ENCODE measurements at regions not wholly inside any gene's neighbourhood (a gene's known extent, or its start where the extent isn't known, plus 50 kb on each side); places are given as distances from the start of the nearest gene placed in this dataset.
"Not testable (repeated sequence)": the region's sequence is repeated elsewhere in the genome, so short reads cannot be mapped to it uniquely, and the experiment has no call there.

DNA sequence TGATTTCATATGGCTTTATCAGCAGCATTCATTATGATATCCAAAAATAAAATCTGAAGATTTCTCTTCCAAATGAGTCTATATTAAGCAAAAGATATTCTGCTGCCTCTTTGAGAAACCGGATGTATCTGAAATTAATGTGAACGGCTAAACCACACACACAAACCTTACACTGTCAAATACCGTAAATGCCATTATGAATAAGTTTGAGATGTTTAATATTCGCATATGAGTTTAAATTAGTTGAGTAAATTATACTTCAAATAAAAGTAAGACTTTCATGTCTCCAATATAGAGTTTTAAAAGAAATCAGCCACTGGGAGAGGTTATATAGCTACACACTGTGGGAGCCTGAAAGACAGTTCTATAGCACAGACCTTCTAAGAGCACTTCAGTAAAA lies 566.6 kb upstream of the CHD1 start:
- not testable (repeated sequence) for H3K79me1 ChIP-seq (ENCODE audit: insufficient read depth, low read depth, low read length, poor library complexity, severe bottlenecking); H3T11ph ChIP-seq (ENCODE audit: low read length); H4K91ac ChIP-seq (ENCODE audit: insufficient read length, low read depth, low read length); H3K23ac ChIP-seq (ENCODE audit: insufficient read length, low read depth, low read length); H3K4ac ChIP-seq (ENCODE audit: low read depth, low read length); H3K27ac Mint-ChIP-seq; H3K36me3 Mint-ChIP-seq (ENCODE audit: insufficient read depth in 1 of 3, low read depth in 3 of 3); H3K9ac ChIP-seq (ENCODE audit: extremely low read depth, insufficient read length, low read length); H2AK5ac ChIP-seq (ENCODE audit: insufficient read length, low read length); H3K56ac ChIP-seq (ENCODE audit: insufficient read length, low read depth, low read length); H3K9me3 Mint-ChIP-seq; H3K27me3 Mint-ChIP-seq (ENCODE audit: low read depth); H2BK5ac ChIP-seq (ENCODE audit: insufficient read length, low read length); H3K79me2 ChIP-seq (ENCODE audit: insufficient read depth, low read length); H2BK20ac ChIP-seq (ENCODE audit: low read depth, low read length, poor library complexity, severe bottlenecking); H3K27ac ChIP-seq (ENCODE audit: insufficient read length, low read depth, low read length); H2BK15ac ChIP-seq (ENCODE audit: low read depth, low read length); H3K4me1 ChIP-seq (ENCODE audit: insufficient read depth, low read length); H4K20me1 ChIP-seq (ENCODE audit: control insufficient read depth, insufficient read depth, insufficient read length); H2AFZ ChIP-seq (ENCODE audit: low read length); H3K18ac ChIP-seq (ENCODE audit: insufficient read length, low read depth, low read length); H3K4me2 ChIP-seq (ENCODE audit: insufficient read depth, insufficient read length, low read length); H3K9me3 ChIP-seq (ENCODE audit: control insufficient read depth, low read depth, low read length); H2BK12ac ChIP-seq (ENCODE audit: insufficient read length, low read depth, low read length); H3K14ac ChIP-seq (ENCODE audit: insufficient read depth, low read length); H3K4me3 Mint-ChIP-seq; H3K27me3 ChIP-seq (ENCODE audit: insufficient read depth, low read length); H4K8ac ChIP-seq (replicated peaks; ENCODE audit: insufficient read length, low read depth, low read length); H4K5ac ChIP-seq (ENCODE audit: insufficient read length, low read depth, low read length); H3K23me2 ChIP-seq (ENCODE audit: insufficient read length, low read depth, low read length, poor library complexity, severe bottlenecking); DNase-seq; H2BK120ac ChIP-seq (ENCODE audit: low read depth, low read length, poor library complexity, severe bottlenecking)
- no CpG with 5 or more reads among the region's 4 CpGs for WGBS (ENCODE audit: extremely low coverage, insufficient read length, low lambda C conversion rate)
- peaks cover 9 to 10% of the 10 kb centered on the region in 2 experiments for H3K4me1 Mint-ChIP-seq

DNA sequence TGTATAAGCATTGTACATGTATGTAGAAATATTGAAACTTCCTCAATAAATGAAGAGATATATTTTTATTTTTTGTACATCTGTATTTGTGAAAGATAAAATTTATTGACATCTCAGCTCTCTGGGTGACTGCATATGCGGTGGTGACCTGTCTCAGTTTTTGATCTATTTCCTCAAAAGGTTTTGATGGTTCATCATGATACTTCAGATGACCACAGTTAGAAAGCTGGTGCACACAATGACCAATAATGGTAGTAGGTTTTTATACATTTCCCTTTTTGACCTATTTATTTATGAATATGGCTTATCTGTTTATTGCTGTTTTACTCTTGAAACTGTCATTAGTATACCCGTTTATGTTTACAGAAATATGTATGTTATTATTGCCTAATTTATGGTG lies 549.6 kb upstream of the CHD1 start:
- not testable (repeated sequence) for H2BK15ac ChIP-seq (ENCODE audit: low read depth, low read length); H3K27ac Mint-ChIP-seq; H2BK20ac ChIP-seq (ENCODE audit: low read depth, low read length, poor library complexity, severe bottlenecking); H3K4me1 Mint-ChIP-seq; H2BK5ac ChIP-seq (ENCODE audit: insufficient read length, low read length); H3K27me3 Mint-ChIP-seq (ENCODE audit: low read depth); H2AFZ ChIP-seq (ENCODE audit: low read length); H3K4me1 ChIP-seq (ENCODE audit: insufficient read depth, low read length); H3K9ac ChIP-seq (ENCODE audit: extremely low read depth, insufficient read length, low read length); H3K27me3 ChIP-seq (ENCODE audit: insufficient read depth, low read length); H3K23ac ChIP-seq (ENCODE audit: insufficient read length, low read depth, low read length); H3K14ac ChIP-seq (ENCODE audit: insufficient read depth, low read length); H3K36me3 Mint-ChIP-seq (ENCODE audit: insufficient read depth in 1 of 3, low read depth in 3 of 3); H3K56ac ChIP-seq (ENCODE audit: insufficient read length, low read depth, low read length); H3K23me2 ChIP-seq (ENCODE audit: insufficient read length, low read depth, low read length, poor library complexity, severe bottlenecking); H4K20me1 ChIP-seq (ENCODE audit: control insufficient read depth, insufficient read depth, insufficient read length); H4K91ac ChIP-seq (ENCODE audit: insufficient read length, low read depth, low read length); H3K18ac ChIP-seq (ENCODE audit: insufficient read length, low read depth, low read length); H3K4me2 ChIP-seq (ENCODE audit: insufficient read depth, insufficient read length, low read length); DNase-seq; H3T11ph ChIP-seq (ENCODE audit: low read length); H2BK12ac ChIP-seq (ENCODE audit: insufficient read length, low read depth, low read length); H3K79me1 ChIP-seq (ENCODE audit: insufficient read depth, low read depth, low read length, poor library complexity, severe bottlenecking); H3K9me3 Mint-ChIP-seq; H2BK120ac ChIP-seq (ENCODE audit: low read depth, low read length, poor library complexity, severe bottlenecking); H2AK5ac ChIP-seq (ENCODE audit: insufficient read length, low read length); H3K9me3 ChIP-seq (ENCODE audit: control insufficient read depth, low read depth, low read length); H4K5ac ChIP-seq (ENCODE audit: insufficient read length, low read depth, low read length); H3K4ac ChIP-seq (ENCODE audit: low read depth, low read length); H4K8ac ChIP-seq (replicated peaks; ENCODE audit: insufficient read length, low read depth, low read length); H3K79me2 ChIP-seq (ENCODE audit: insufficient read depth, low read length); H3K4me3 Mint-ChIP-seq; H3K27ac ChIP-seq (ENCODE audit: insufficient read length, low read depth, low read length)
- no CpG with 5 or more reads among the region's 2 CpGs for WGBS (ENCODE audit: extremely low coverage, insufficient read length, low lambda C conversion rate)
